PC-3 (cell line): ENCODE measurements at regions not wholly inside any gene's neighbourhood (a gene's known extent, or its start where the extent isn't known, plus 50 kb on each side); places are given as distances from the start of the nearest gene placed in this dataset.

Source experiments
- ATAC-seq: fragments of 200-7000 bp; cut with Tn5 transposase; 2 replicates; pipeline ENCODE4 v1.9.1; 2020; ENCODE audit warnings: mild to moderate bottlenecking, moderate library complexity
- BruUV-seq: library from RNA; stranded (reverse); fragments of 400-500 nt; replicated peaks from 2 replicates; lab custom pipeline; 2021; lab: Mats Ljungman, UMichigan
- CTCF ChIA-PET: fragments of 300-600 bp; sonication (Branson Sonifier 250); formaldehyde crosslinking; loops from one replicate; lab custom pipeline; 2022; ENCODE audit warnings: antibody characterized with exemption; lab: Charles Lee
- POLR2A ChIA-PET: fragments of 300-600 bp; sonication (Branson Sonifier 250); formaldehyde crosslinking; loops from one replicate; lab custom pipeline; 2022; ENCODE audit warnings: antibody characterized with exemption; ENCODE audit not compliant: unreplicated experiment; lab: Charles Lee
- DNase-seq: peaks from one replicate; pipeline ENCODE4 v3.0.0-alpha.2; 2015
- H2AFZ ChIP-seq: fragments of 300-600 bp; sonication (generic); 2 replicates; pipeline ENCODE4 v1.6.0; 2016; ENCODE audit warnings: antibody characterized with exemption, low read length
- H3F3A ChIP-seq: fragments of 300-600 bp; sonication (generic); one replicate; pipeline ENCODE4 v1.6.0; 2017; ENCODE audit warnings: antibody characterized with exemption, low read length, control low read depth, mild to moderate bottlenecking; ENCODE audit not compliant: unreplicated experiment
- H3K27ac ChIP-seq: fragments of 300-600 bp; sonication (generic); 2 replicates; pipeline ENCODE4 v1.5.1; 2016; ENCODE audit warnings: mild to moderate bottlenecking, low read length
- H3K27me3 ChIP-seq: fragments of 300-600 bp; sonication (generic); 2 replicates; pipeline ENCODE4 v1.6.1; 2016; ENCODE audit warnings: low read length, mixed read lengths
- H3K36me3 ChIP-seq: fragments of 300-600 bp; sonication (generic); 2 replicates; pipeline ENCODE4 v1.6.1; 2016; ENCODE audit warnings: low read depth, mixed run types, low read length, mixed read lengths
- H3K4me1 ChIP-seq: fragments of 300-600 bp; sonication (generic); 2 replicates; pipeline ENCODE4 v1.5.1; 2016; ENCODE audit warnings: low read length; ENCODE audit not compliant: insufficient read depth
- H3K4me2 ChIP-seq: fragments of 300-600 bp; sonication (generic); 2 replicates; pipeline ENCODE4 v1.6.0; 2016; ENCODE audit warnings: low read length
- H3K4me3 ChIP-seq: fragments of 300-600 bp; sonication (generic); 2 replicates; pipeline ENCODE4 v1.5.1; 2016; ENCODE audit warnings: mild to moderate bottlenecking, low read length, mixed read lengths
- H3K79me2 ChIP-seq: fragments of 300-600 bp; sonication (generic); 2 replicates; pipeline ENCODE4 v1.6.1; 2017; ENCODE audit warnings: low read length, mixed read lengths
- H3K9ac ChIP-seq: fragments of 300-600 bp; sonication (generic); 2 replicates; pipeline ENCODE4 v1.6.0; 2016; ENCODE audit warnings: mild to moderate bottlenecking, low read length
- H3K9me2 ChIP-seq: fragments of 300-600 bp; sonication (generic); replicated peaks from 2 replicates; pipeline ENCODE4 v1.6.1; 2016; ENCODE audit warnings: mixed run types, low read length, mixed read lengths
- H3K9me3 ChIP-seq: fragments of 300-600 bp; sonication (generic); 2 replicates; pipeline ENCODE4 v1.6.1; 2016; ENCODE audit warnings: low read length, mixed read lengths
- H4K20me1 ChIP-seq: fragments of 300-600 bp; sonication (generic); 2 replicates; pipeline ENCODE4 v1.6.1; 2016; ENCODE audit warnings: low read length, mixed read lengths
- CTCF ChIP-seq: fragments of 300-600 bp; sonication (generic); conservative IDR thresholded peaks from 2 replicates; pipeline ENCODE4 v1.5.1; 2017; ENCODE audit warnings: antibody characterized with exemption, low read depth, mild to moderate bottlenecking, low read length
- EZH2 ChIP-seq: fragments of 300-600 bp; sonication (generic); IDR thresholded peaks from one replicate; pipeline ENCODE4 v1.6.1; 2017; ENCODE audit warnings: antibody characterized with exemption, mild to moderate bottlenecking, low read length; ENCODE audit not compliant: unreplicated experiment
- EZH2phosphoT487 ChIP-seq: fragments of 300-600 bp; sonication (generic); IDR thresholded peaks from 2 replicates; pipeline ENCODE4 v1.6.1; 2018; ENCODE audit warnings: mild to moderate bottlenecking, antibody characterized with exemption, low read length, borderline replicate concordance
- intact Hi-C: fragments of 100-400 bp; cut with micrococcal nuclease; formaldehyde crosslinking; loops from 2 replicates; pipeline ENCODE4 v1.9.0; 2023

- Histone ChIP-seq H3F3A (no peaks in the 10 kb centered on the region), H3K9ac (no peak overlapping the region), H3K9me3 (no peaks in the 10 kb centered on the region), H3K4me2 (no peak overlapping the region), H3K4me1 (no peaks in the 10 kb centered on the region), H4K20me1 (no peaks in the 10 kb centered on the region), H2AFZ (no peak overlapping the region), H3K4me3 (no peak overlapping the region), H3K27ac (no peak overlapping the region), H3K9me2 (no peaks in the 10 kb centered on the region), H3K36me3 (no peaks in the 10 kb centered on the region), H3K27me3 (peaks cover 19% of the 10 kb centered on the region; the same call in 1 of the 2 replicates), H3K79me2 (no peaks in the 10 kb centered on the region)
- ATAC-seq (no peak), DNase-seq (no peak)
- ChIA-PET CTCF (no interaction called here), POLR2A (no interaction called here)
- intact Hi-C loops: no loop called here
- TF ChIP-seq EZH2phosphoT487 (no peak), CTCF (no peak)
- BruUV-seq: no TSS peak
These were observed 91.4 kb upstream of the ACO1 start for GRCh38 chr9:32293091-32293490.

GRCh38 chr9:32294106-32294505 is 90.3 kb upstream of the ACO1 start:
- H3K9me3 ChIP-seq: no peaks in the 10 kb centered on the region
- H2AFZ ChIP-seq: no peak overlapping the region
- H3K36me3 ChIP-seq: no peaks in the 10 kb centered on the region
- TF ChIP-seq CTCF (no peak), EZH2 (no peak), EZH2phosphoT487 (no peak)
- POLR2A ChIA-PET: no interaction called here
- no peaks in the 10 kb centered on the region for H4K20me1 ChIP-seq
- peaks cover 19% of the 10 kb centered on the region; the same call in 1 of the 2 replicates for H3K27me3 ChIP-seq
- DNase-seq (no peak), ATAC-seq (no peak)
- intact Hi-C loops: no loop called here
- H3K4me3 ChIP-seq: no peak overlapping the region
- H3K27ac ChIP-seq: no peak overlapping the region
- no peaks in the 10 kb centered on the region for H3K79me2 ChIP-seq
- no TSS peak for BruUV-seq
- no peaks in the 10 kb centered on the region for H3F3A ChIP-seq
- no peaks in the 10 kb centered on the region for H3K9me2 ChIP-seq
- H3K4me1 ChIP-seq: no peaks in the 10 kb centered on the region
- no peak overlapping the region for H3K4me2 ChIP-seq
- CTCF ChIA-PET: no interaction called here
- H3K9ac ChIP-seq: no peak overlapping the region

GRCh38 chr9:32300373-32300772 is 84.1 kb upstream of the ACO1 start:
- Histone ChIP-seq H4K20me1 (no peaks in the 10 kb centered on the region), H2AFZ (no peak overlapping the region), H3K9ac (no peak overlapping the region), H3K9me3 (no peaks in the 10 kb centered on the region), H3K27me3 (peaks cover 15% of the 10 kb centered on the region), H3K36me3 (no peaks in the 10 kb centered on the region), H3K27ac (no peak overlapping the region), H3K79me2 (no peaks in the 10 kb centered on the region), H3K4me3 (no peak overlapping the region), H3K4me2 (no peak overlapping the region), H3K4me1 (no peaks in the 10 kb centered on the region), H3F3A (no peaks in the 10 kb centered on the region), H3K9me2 (no peaks in the 10 kb centered on the region)
- CTCF ChIA-PET: no interaction called here
- DNase-seq: no peak
- no TSS peak for BruUV-seq
- intact Hi-C loops: no loop called here
- POLR2A ChIA-PET: no interaction called here
- TF ChIP-seq CTCF (no peak), EZH2 (no peak), EZH2phosphoT487 (no peak)
- ATAC-seq: no peak
